H9 (cell line): ENCODE measurements at regions not wholly inside any gene's neighbourhood (a gene's known extent, or its start where the extent isn't known, plus 50 kb on each side); places are given as distances from the start of the nearest gene placed in this dataset.

Source experiments
- DNase-seq: peaks from one replicate; pipeline ENCODE4 v3.0.0-alpha.2; 2017
- H2AFZ ChIP-seq: one replicate; pipeline ENCODE4 v1.6.1; 2013; ENCODE audit warnings: mild to moderate bottlenecking, low read length, control low read depth, moderate library complexity
- H2AK5ac ChIP-seq: 2 replicates; pipeline ENCODE4 v1.6.1; 2013; ENCODE audit warnings: low read length, control low read depth, mixed read lengths; ENCODE audit not compliant: insufficient read length
- H2BK120ac ChIP-seq: one replicate; pipeline ENCODE4 v1.6.1; 2013; ENCODE audit warnings: low read depth, mild to moderate bottlenecking, low read length, control low read depth, inconsistent platforms; ENCODE audit not compliant: poor library complexity, severe bottlenecking
- H2BK12ac ChIP-seq: 2 replicates; pipeline ENCODE4 v1.6.1; 2013; ENCODE audit warnings: low read length, control low read depth, mixed read lengths, low read depth; ENCODE audit not compliant: insufficient read length
- H2BK15ac ChIP-seq: 2 replicates; pipeline ENCODE4 v1.6.1; 2013; ENCODE audit warnings: low read depth, low read length, control low read depth
- H2BK20ac ChIP-seq: one replicate; pipeline ENCODE4 v1.6.1; 2013; ENCODE audit warnings: low read depth, mild to moderate bottlenecking, low read length, control low read depth, inconsistent platforms; ENCODE audit not compliant: poor library complexity, severe bottlenecking
- H2BK5ac ChIP-seq: 2 replicates; pipeline ENCODE4 v1.6.1; 2013; ENCODE audit warnings: low read length, control low read depth, mixed read lengths; ENCODE audit not compliant: insufficient read length
- H3K14ac ChIP-seq: 2 replicates; pipeline ENCODE4 v1.6.1; 2013; ENCODE audit warnings: low read length, control low read depth; ENCODE audit not compliant: insufficient read depth
- H3K18ac ChIP-seq: 2 replicates; pipeline ENCODE4 v1.6.1; 2013; ENCODE audit warnings: low read depth, mild to moderate bottlenecking, mixed read lengths, low read length, control low read depth; ENCODE audit not compliant: insufficient read length
- H3K23ac ChIP-seq: 2 replicates; pipeline ENCODE4 v1.6.1; 2013; ENCODE audit warnings: low read length, control low read depth, mixed read lengths, low read depth; ENCODE audit not compliant: insufficient read length
- H3K23me2 ChIP-seq: 2 replicates; pipeline ENCODE4 v1.6.1; 2013; ENCODE audit warnings: low read depth, mild to moderate bottlenecking, mixed read lengths, low read length, control low read depth; ENCODE audit not compliant: insufficient read length, poor library complexity, severe bottlenecking
- H3K27ac ChIP-seq: 2 replicates; pipeline ENCODE4 v1.5.1; 2013; ENCODE audit warnings: low read length, control low read depth, mixed read lengths, low read depth; ENCODE audit not compliant: insufficient read length
- H3K27me3 ChIP-seq: 2 replicates; pipeline ENCODE4 v1.6.1; 2013; ENCODE audit warnings: low read length, control low read depth, inconsistent platforms; ENCODE audit not compliant: insufficient read depth
- H3K4ac ChIP-seq: 2 replicates; pipeline ENCODE4 v1.6.1; 2013; ENCODE audit warnings: low read depth, mild to moderate bottlenecking, control low read depth, inconsistent platforms, low read length, moderate library complexity
- H3K4me1 ChIP-seq: 2 replicates; pipeline ENCODE4 v1.6.1; 2013; ENCODE audit warnings: low read length, control low read depth, inconsistent platforms; ENCODE audit not compliant: insufficient read depth
- H3K4me2 ChIP-seq: 2 replicates; pipeline ENCODE4 v1.6.1; 2013; ENCODE audit warnings: low read length, control low read depth, mixed read lengths; ENCODE audit not compliant: insufficient read length, insufficient read depth
- H3K56ac ChIP-seq: 2 replicates; pipeline ENCODE4 v1.6.1; 2013; ENCODE audit warnings: low read depth, mild to moderate bottlenecking, mixed read lengths, low read length, control low read depth; ENCODE audit not compliant: insufficient read length
- H3K79me1 ChIP-seq: 2 replicates; pipeline ENCODE4 v1.6.1; 2013; ENCODE audit warnings: low read depth, mild to moderate bottlenecking, moderate library complexity, low read length, control low read depth, inconsistent platforms; ENCODE audit not compliant: insufficient read depth, poor library complexity, severe bottlenecking
- H3K79me2 ChIP-seq: 2 replicates; pipeline ENCODE4 v1.6.1; 2013; ENCODE audit warnings: low read length, control low read depth, inconsistent platforms; ENCODE audit not compliant: insufficient read depth
- H3K9ac ChIP-seq: 2 replicates; pipeline ENCODE4 v1.6.1; 2013; ENCODE audit warnings: low read length, control low read depth, mixed read lengths; ENCODE audit not compliant: insufficient read length; ENCODE audit errors: extremely low read depth
- H3K9me3 ChIP-seq: one replicate; pipeline ENCODE4 v1.6.1; 2013; ENCODE audit warnings: low read depth, low read length, inconsistent platforms; ENCODE audit not compliant: control insufficient read depth
- H3T11ph ChIP-seq: one replicate; pipeline ENCODE4 v1.6.1; 2013; ENCODE audit warnings: mild to moderate bottlenecking, low read length, control low read depth, inconsistent platforms
- H4K20me1 ChIP-seq: one replicate; pipeline ENCODE4 v1.6.1; 2013; ENCODE audit not compliant: control insufficient read depth, insufficient read length, insufficient read depth
- H4K5ac ChIP-seq: 2 replicates; pipeline ENCODE4 v1.6.1; 2013; ENCODE audit warnings: low read depth, mild to moderate bottlenecking, mixed read lengths, low read length, control low read depth; ENCODE audit not compliant: insufficient read length
- H4K8ac ChIP-seq: replicated peaks from 2 replicates; pipeline ENCODE4 v1.6.1; 2013; ENCODE audit warnings: low read length, control low read depth, mixed read lengths, low read depth; ENCODE audit not compliant: insufficient read length
- H4K91ac ChIP-seq: 2 replicates; pipeline ENCODE4 v1.6.1; 2013; ENCODE audit warnings: low read depth, mild to moderate bottlenecking, moderate library complexity, mixed read lengths, low read length, control low read depth; ENCODE audit not compliant: insufficient read length
- H3K27ac Mint-ChIP-seq, 3 experiments: 2 replicates in 2 of 3; 3 replicates in 1 of 3; pipeline ENCODE4 v1.8.0; 2020 to 2021; ENCODE audit warnings: mixed read lengths in 3 of 3, mild to moderate bottlenecking in 1 of 3, moderate library complexity in 1 of 3
- H3K27me3 Mint-ChIP-seq: 2 replicates; pipeline ENCODE4 v1.8.0; 2021; ENCODE audit warnings: low read depth, mild to moderate bottlenecking, moderate library complexity, mixed read lengths
- H3K36me3 Mint-ChIP-seq, 3 experiments: 2 replicates in 2 of 3; 3 replicates in 1 of 3; pipeline ENCODE4 v1.8.0; 2020 to 2021; ENCODE audit warnings: low read depth in 3 of 3, mixed read lengths in 3 of 3; ENCODE audit not compliant: insufficient read depth in 1 of 3
- H3K4me1 Mint-ChIP-seq, 2 experiments: 2 replicates each; pipeline ENCODE4 v1.8.0; 2020; ENCODE audit warnings: mixed read lengths in 2 of 2
- H3K4me3 Mint-ChIP-seq, 2 experiments: 2 replicates in 1 of 2; 3 replicates in 1 of 2; pipeline ENCODE4 v1.8.0; 2020 to 2021; ENCODE audit warnings: mild to moderate bottlenecking in 2 of 2, mixed read lengths in 2 of 2, moderate library complexity in 1 of 2
- H3K9me3 Mint-ChIP-seq, 2 experiments: 2 replicates in 1 of 2; 3 replicates in 1 of 2; pipeline ENCODE4 v1.8.0; 2020; ENCODE audit warnings: mild to moderate bottlenecking in 2 of 2, mixed read lengths in 2 of 2, moderate library complexity in 1 of 2
- whole genome bisulfite sequencing: extraction: QIAGEN DNeasy Blood & Tissue Kit; methylation state at CpG from one replicate; pipeline ENCODE4 v1.1.7; 2013; ENCODE audit warnings: missing lambda C conversion rate, low lambda C conversion rate, mixed read lengths; ENCODE audit not compliant: insufficient read length; ENCODE audit errors: extremely low coverage; 5-methylcytosine and 5-hydroxymethylcytosine counted together
- TF ChIP-seq, protein P1 (sequence below): fragments of 200-600 bp; sonication (generic); conservative IDR thresholded peaks from 3 replicates; pipeline ENCODE4 v1.8.0; 2021; ENCODE audit warnings: antibody characterized with exemption, mild to moderate bottlenecking

DNA sequence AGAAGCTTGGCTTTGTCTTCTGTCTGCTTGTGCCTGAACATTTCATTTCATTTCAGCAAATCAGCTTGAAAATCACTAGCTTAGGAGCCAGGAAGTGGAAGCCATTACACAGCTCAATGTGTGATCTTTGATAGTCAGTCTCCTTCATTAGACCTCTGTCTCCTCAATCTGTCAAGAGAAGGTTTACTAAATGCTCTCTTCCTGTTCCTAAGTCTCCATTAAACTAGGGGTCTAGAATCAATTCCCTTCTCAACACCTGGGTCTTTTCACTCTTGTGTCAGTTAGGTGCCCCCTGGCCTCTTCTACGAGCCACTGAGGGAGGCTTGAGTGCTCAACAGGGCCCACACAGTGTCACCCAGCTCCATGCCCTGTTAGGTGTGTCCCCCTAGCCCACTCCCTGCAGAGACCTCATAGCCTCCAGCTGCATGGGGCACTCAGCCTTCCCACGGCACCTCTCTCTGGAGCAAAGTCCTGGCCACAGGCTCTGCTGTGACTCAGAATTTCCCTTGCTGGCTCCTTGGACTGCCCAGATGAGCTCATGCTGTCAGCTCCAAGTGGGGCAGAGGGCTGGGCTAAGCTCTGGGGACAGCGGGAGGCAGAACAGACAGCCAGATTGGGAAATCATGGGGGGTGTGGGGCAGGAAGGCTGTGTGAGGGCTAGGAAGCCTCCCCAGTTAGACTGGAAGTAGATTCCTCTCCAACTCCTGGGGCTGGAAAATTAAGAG is 115.7 kb upstream of the IPO9 start:
- WGBS, result no CpG with 5 or more reads among the region's 3 CpGs
- no peak overlapping the region for H3K23ac ChIP-seq
- no peak overlapping the region for H4K5ac ChIP-seq
- H3K36me3 Mint-ChIP-seq, result peaks cover 0 to 4% (median 3%) of the 10 kb centered on the region in 3 experiments; a peak in 3 of 7 replicates
- no peaks in the 10 kb centered on the region for H3K27me3 ChIP-seq
- no peaks in the 10 kb centered on the region; the same call in none of the 2 replicates for H3K4me1 ChIP-seq
- no peak overlapping the region for H3K4me2 ChIP-seq
- no peak overlapping the region for H2BK5ac ChIP-seq
- no peak overlapping the region for H3K56ac ChIP-seq
- no peak overlapping the region for H3K4ac ChIP-seq
- no peak overlapping the region for H2AK5ac ChIP-seq
- DNase-seq, result no peak
- H2BK12ac ChIP-seq, result no peak overlapping the region
- no peak overlapping the region for H4K8ac ChIP-seq
- no peak overlapping the region for H3K9ac ChIP-seq
- H3K79me2 ChIP-seq, result no peaks in the 10 kb centered on the region
- peak overlapping the region; percentile 46 to 73 (median 66); a peak in 4 of 7 replicates for H3K27ac Mint-ChIP-seq
- H3K27ac ChIP-seq, result no peak overlapping the region
- H2BK15ac ChIP-seq, result no peak overlapping the region
- no peaks in the 10 kb centered on the region for H3K9me3 ChIP-seq
- TF ChIP-seq, protein P1, sequence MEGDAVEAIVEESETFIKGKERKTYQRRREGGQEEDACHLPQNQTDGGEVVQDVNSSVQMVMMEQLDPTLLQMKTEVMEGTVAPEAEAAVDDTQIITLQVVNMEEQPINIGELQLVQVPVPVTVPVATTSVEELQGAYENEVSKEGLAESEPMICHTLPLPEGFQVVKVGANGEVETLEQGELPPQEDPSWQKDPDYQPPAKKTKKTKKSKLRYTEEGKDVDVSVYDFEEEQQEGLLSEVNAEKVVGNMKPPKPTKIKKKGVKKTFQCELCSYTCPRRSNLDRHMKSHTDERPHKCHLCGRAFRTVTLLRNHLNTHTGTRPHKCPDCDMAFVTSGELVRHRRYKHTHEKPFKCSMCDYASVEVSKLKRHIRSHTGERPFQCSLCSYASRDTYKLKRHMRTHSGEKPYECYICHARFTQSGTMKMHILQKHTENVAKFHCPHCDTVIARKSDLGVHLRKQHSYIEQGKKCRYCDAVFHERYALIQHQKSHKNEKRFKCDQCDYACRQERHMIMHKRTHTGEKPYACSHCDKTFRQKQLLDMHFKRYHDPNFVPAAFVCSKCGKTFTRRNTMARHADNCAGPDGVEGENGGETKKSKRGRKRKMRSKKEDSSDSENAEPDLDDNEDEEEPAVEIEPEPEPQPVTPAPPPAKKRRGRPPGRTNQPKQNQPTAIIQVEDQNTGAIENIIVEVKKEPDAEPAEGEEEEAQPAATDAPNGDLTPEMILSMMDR, result no peak
- H4K91ac ChIP-seq, result no peak overlapping the region
- H2BK20ac ChIP-seq, result no peak overlapping the region
- peaks cover 25 to 32% of the 10 kb centered on the region in 2 experiments for H3K4me1 Mint-ChIP-seq
- no peak overlapping the region for H3T11ph ChIP-seq
- H4K20me1 ChIP-seq, result peaks cover 2% of the 10 kb centered on the region
- no peak overlapping the region for H2AFZ ChIP-seq
- H3K79me1 ChIP-seq, result no peaks in the 10 kb centered on the region
- no peak overlapping the region for H3K14ac ChIP-seq
- no peaks in the 10 kb centered on the region for H3K23me2 ChIP-seq
- H3K4me3 Mint-ChIP-seq, result no peak overlapping the region
- H3K27me3 Mint-ChIP-seq, result peaks cover 2% of the 10 kb centered on the region; the same call in 1 of the 2 replicates
- H2BK120ac ChIP-seq, result no peak overlapping the region
- no peaks in the 10 kb centered on the region for H3K9me3 Mint-ChIP-seq
- H3K18ac ChIP-seq, result no peak overlapping the region
